ENCODE measurements at regions not wholly inside any gene's neighbourhood (a gene's known extent, or its start where the extent isn't known, plus 50 kb on each side); places are given as distances from the start of the nearest gene placed in this dataset.
A peak's percentile ranks its signal among the peaks of the same experiment; 100 is the strongest.
"Not testable (repeated sequence)": the region's sequence is repeated elsewhere in the genome, so short reads cannot be mapped to it uniquely, and the experiment has no call there.

DNA sequence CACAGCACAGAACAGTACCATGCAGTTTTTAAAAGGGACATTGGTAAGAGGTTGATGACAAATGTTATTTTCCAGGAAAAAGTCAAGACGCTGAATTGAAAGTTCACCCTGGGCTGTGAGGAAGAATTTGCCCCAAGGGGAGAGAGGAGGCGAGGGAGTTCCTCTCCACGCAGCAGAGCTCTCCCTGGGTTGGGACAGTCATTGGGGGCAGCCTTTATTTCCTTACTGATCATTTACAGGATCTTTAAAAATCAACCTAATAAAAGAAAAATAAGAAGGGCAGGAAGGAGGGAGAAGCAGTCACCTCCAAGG, 49.9 kb upstream of the WNT7B start:
- no peak for DNase-seq (ENCODE audit: low read depth, low spot score)

- DNase-seq (ENCODE audit: low read depth, low spot score), result no peak
Observed at GRCh38 chr22:46027211-46028105, 50.5 kb upstream of the WNT7B start.

DNA sequence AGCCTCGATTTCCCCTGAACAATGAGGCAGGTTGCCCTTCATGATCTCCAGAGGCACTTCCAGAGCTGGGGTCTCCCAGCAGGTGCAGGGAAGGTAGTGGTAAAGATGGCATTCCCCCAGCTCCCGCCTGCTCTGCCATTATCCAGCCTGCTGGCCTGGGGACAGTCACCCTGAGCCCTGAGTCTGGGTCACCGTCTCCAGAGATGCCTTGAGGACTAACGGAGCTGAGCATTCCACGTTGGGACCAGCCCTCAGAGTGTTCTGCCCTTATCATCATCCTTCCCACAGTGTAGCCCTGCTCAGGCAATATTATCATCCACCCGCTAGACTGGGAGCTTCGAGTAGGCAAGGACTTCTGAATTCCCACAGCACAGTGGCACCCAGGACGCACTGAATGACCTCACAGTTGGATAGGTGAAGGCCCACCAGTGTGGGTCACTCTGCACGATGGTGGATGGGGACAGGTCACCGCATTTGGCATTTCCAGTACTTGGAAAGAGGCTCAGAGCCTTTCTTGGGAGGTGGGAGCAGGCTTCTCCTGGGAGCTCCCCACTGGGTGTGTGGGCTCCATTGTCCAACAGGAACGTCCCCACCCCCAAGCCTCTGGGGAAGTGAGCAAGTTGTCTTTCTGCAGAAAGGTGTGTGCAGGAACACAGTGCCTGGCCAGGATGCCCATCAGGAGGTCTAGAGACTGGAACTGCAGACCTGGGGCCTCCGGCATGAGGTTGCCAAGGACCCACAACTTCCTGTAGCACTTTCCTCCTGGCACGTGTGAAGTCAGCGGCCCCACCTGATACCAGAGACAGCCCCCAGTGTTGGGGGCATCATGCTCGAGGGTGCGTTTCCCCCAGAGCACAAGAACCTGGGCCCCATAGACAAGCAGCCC, 51.4 kb upstream of the WNT7B start:
- DNase-seq (ENCODE audit: low read depth, low spot score), result no peak

DNA sequence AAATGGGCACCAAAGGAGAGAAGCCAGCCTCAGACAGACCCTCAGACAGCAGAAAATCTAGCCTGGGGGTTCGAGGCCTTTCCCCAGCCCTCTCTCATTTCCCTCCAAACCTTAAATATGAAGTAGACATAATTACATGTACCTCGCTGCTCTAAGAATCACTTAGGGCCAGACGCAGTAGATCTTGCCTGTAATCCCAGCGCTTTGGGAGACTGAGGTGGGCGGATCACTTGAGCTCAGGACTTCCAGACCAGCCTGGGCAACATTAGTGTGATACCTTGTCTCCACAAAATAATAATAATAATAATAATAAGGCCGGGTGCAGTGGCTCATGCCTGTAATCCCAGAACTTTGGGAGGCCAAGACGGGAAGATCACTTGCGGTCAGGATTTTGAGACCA, 52.1 kb upstream of the WNT7B start:
- no peak for DNase-seq (ENCODE audit: low read depth, low spot score)

- no peak for DNase-seq (ENCODE audit: low read depth, low spot score)
Observed at GRCh38 chr22:46029574-46030200, 52.7 kb upstream of the WNT7B start.

- DNase-seq (ENCODE audit: low read depth, low spot score), result no peak
Observed at GRCh38 chr22:46030231-46030880, 53.4 kb upstream of the WNT7B start.

- DNase-seq (ENCODE audit: low read depth, low spot score), result no peak
Observed at GRCh38 chr22:46031066-46031465, 54.1 kb upstream of the WNT7B start.

DNA sequence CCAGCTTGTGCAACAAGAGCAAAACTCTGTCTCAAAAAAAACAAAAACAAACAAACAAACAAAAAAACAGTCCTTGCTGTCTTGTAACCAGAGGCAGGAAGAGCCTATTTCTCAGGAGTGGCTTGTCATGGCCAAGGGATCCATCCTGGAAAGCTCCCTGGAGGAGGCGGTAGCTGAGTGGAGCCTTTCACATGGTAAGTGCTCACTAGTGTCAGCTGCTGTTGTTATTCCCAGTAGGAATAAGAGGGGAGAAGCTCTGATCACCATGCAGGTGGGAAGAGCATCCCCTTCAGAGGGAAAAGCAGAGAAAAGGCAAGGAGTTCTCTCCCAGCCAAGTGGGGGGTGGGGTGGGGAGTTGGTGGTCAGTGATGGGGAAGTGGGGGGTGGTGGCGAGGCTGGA, 54.6 kb upstream of the WNT7B start:
- no peak for DNase-seq (ENCODE audit: low read depth, low spot score)

DNA sequence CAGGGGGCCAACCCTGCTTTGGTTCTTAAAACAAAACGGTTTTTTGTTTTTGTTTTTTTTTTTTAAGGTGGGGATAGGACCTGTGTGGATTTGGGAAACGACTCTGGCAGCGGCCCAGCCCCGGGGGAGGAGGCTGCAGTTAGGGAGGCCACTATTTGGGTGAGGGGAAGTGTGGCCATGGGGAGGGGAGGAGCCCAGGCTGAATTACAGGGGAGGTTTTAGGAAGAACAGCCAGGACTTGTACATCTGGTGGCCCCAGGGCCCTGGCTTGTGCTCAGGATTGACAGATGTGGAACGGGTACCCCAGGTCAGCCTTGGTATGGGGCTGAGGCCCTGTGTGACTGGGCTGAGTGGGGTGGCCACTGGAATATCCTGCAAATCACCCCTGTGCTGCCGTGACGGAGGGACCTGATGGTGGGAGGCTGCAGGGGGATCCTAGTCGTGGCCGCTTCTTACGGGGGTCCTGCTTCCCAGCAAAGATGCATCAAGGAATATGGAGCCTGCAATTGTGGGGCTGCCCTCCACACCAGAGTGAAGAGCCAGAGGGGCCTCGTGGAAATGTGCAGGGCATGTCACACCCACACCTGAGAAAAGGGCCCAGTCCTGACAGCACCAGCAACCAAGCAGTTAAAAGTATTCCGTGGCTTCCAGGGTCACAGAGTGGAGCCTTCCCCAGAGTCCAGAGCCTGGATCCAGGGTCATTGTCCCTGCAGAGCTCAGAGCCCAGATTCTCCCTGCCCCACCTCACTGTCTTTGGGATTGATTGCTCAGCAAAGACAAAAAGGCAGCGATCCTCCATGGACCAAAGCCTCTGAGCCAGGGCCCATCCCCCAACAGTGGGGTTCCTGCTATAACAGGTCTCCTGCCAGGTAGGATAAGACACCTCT, 55.2 kb upstream of the WNT7B start:
- DNase-seq (ENCODE audit: low read depth, low spot score), result no peak

DNA sequence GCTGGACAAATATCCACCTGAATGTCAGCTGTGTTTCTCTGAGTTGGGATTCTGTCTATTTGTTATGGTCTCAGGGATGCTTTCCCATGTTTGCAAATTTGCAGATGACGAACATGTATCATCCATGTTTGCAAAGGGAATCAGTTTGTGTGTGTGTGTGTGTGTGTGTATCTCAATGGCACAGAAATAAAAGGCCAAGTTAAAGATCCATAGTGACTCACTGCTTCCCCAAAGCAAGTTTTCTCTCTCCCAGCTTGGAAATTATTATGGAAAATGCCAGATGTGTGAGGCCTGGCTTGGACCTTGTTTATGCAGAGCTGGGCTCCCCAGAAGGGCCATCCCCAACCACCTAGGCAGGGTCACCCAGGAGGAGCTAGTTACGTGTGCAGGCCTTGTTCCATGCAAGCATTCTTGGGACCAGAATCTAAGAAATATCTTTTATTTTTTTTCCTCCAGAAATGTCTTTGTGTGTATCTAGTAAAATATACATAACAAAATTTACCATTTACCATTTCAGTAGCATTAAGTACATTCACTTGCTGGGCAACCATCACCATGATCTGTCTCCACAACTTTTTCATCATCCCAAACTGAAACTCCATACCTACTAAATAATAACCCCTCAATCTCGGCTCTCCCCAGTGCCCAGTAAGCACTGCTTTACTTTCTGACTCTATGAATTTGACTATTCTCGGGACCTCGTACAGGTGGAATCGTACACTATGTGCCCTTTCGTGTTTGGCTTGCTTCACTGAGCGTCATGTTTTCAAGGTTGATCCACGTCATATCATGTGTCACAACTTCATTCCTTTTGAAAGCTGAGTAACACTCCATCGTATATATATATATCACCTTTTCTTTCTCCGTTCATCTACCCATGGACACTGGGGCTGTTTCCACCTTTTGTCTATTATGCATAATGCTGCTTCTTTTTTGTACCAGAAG, 56.6 kb upstream of the WNT7B start:
- DNase-seq (ENCODE audit: low read depth, low spot score), result no peak

GRCh38 chr22:46034480-46034879, 57.5 kb upstream of the WNT7B start:
- DNase-seq (ENCODE audit: low read depth, low spot score), result not testable (repeated sequence)

- no peak for DNase-seq (ENCODE audit: low read depth, low spot score)
Observed at GRCh38 chr22:46035380-46035741, 58.4 kb upstream of the WNT7B start.

GRCh38 chr22:46035742-46036557, 59.0 kb upstream of the WNT7B start:
- DNase-seq (ENCODE audit: low read depth, low spot score), result peak; percentile 94

- no peak for DNase-seq (ENCODE audit: low read depth, low spot score)
Observed at GRCh38 chr22:46036558-46037408, 59.8 kb upstream of the WNT7B start.

- no peak for DNase-seq (ENCODE audit: low read depth, low spot score)
Observed at GRCh38 chr22:46038174-46038487, 61.2 kb upstream of the WNT7B start.

GRCh38 chr22:46038516-46039430, 61.8 kb upstream of the WNT7B start:
- no peak for DNase-seq (ENCODE audit: low read depth, low spot score)

GRCh38 chr22:46039535-46039934, 62.6 kb upstream of the WNT7B start:
- no peak for DNase-seq (ENCODE audit: low read depth, low spot score)

All from pulmonary artery endothelial cell (primary cell).